ENCODE measurements at regions not wholly inside any gene's neighbourhood (a gene's known extent, or its start where the extent isn't known, plus 50 kb on each side); places are given as distances from the start of the nearest gene placed in this dataset.

DNA sequence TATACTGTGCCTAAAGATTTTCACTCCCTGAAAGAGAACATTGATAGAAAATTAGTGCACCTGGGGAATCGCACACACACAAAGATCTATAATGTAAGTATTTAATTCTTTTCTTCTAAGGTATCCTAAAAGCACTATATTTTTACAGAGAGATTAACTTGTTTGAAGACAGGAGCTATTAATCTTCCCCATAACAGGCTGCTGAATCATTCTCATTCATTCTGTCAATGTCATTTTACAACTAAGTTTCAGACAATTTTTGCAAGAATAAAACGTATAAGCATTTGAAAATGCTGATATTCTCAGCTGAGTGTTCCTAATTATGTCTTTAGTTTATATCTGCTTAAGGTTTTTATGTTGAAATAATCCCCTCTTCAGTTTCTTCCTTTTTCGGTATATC is 776.7 kb downstream of the NXPH1 start:
- Mint-ChIP-seq H3K27me3 (ENCODE audit: insufficient read depth) (no peaks in the 10 kb centered on the region), H3K9me3 (no peaks in the 10 kb centered on the region), H3K4me1 (peaks cover 17% of the 10 kb centered on the region), H3K4me3 (no peak overlapping the region), H3K36me3 (ENCODE audit: low read depth) (no peaks in the 10 kb centered on the region), H3K27ac (no peak overlapping the region)
- WGBS, 2 experiments (ENCODE audit: insufficient coverage in 1 of 2, insufficient read length in 1 of 2) = 88% methylated on average over 2 of the region's 3 CpGs; no CpG with 5 or more reads in 1 of the 2 experiments
- DNase-seq = no peak
- Histone ChIP-seq H3K4me3 (ENCODE audit: low read length) (no peak overlapping the region), H3K4me1 (ENCODE audit: control insufficient read depth, insufficient read depth, low read length) (no peaks in the 10 kb centered on the region), H3K9me3 (ENCODE audit: control insufficient read depth, low read length) (no peaks in the 10 kb centered on the region), H3K27ac (ENCODE audit: low read depth, low read length) (no peak overlapping the region), H3K27me3 (ENCODE audit: control insufficient read depth, insufficient read depth, low read length, poor library complexity, severe bottlenecking) (no peaks in the 10 kb centered on the region), H3K36me3 (ENCODE audit: control insufficient read depth, insufficient read depth, low read length) (no peaks in the 10 kb centered on the region), H3K9ac (ENCODE audit: extremely low read depth, low read length, poor library complexity, severe bottlenecking) (no peak overlapping the region)
- TF ChIP-seq CTCF (conservative IDR thresholded peaks at IDR 0.05) = no peak

DNA sequence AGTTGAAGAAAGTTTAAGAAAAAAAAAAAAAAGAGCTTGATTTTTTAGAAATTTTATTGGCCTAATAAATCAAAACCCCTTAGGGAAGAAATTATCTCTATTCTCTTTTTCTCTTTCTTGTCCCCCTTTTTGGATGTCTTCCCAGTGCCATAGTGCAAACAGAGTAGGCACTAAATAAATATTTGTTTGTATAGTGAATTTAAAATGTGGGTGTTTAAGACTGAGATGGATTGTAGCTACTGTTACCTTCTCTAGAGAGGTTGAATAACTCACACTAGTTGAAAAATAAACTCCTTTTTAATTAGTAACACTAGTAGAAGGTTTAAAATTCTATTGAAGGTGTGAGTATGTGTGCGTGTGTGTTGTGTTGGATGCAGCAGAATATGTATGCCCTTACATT is 783.8 kb downstream of the NXPH1 start:
- no CpG with 5 or more reads among the region's 1 CpG for WGBS, 2 experiments (ENCODE audit: insufficient coverage in 1 of 2, insufficient read length in 1 of 2)
- H3K27me3 ChIP-seq (ENCODE audit: control insufficient read depth, insufficient read depth, low read length, poor library complexity, severe bottlenecking) = no peaks in the 10 kb centered on the region

GRCh38 chr7:9226500-9226899 is 793.1 kb downstream of the NXPH1 start:
- Histone ChIP-seq H3K27me3 (ENCODE audit: control insufficient read depth, insufficient read depth, low read length, poor library complexity, severe bottlenecking) (no peaks in the 10 kb centered on the region), H3K4me1 (ENCODE audit: control insufficient read depth, insufficient read depth, low read length) (no peaks in the 10 kb centered on the region), H3K9ac (ENCODE audit: extremely low read depth, low read length, poor library complexity, severe bottlenecking) (no peak overlapping the region), H3K36me3 (ENCODE audit: control insufficient read depth, insufficient read depth, low read length) (no peaks in the 10 kb centered on the region), H3K27ac (ENCODE audit: low read depth, low read length) (no peak overlapping the region), H3K4me3 (ENCODE audit: low read length) (no peak overlapping the region), H3K9me3 (ENCODE audit: control insufficient read depth, low read length) (no peaks in the 10 kb centered on the region)
- Mint-ChIP-seq H3K27ac (no peak overlapping the region), H3K27me3 (ENCODE audit: insufficient read depth) (no peaks in the 10 kb centered on the region), H3K4me3 (no peak overlapping the region), H3K4me1 (peaks cover under 1% of the 10 kb centered on the region), H3K9me3 (no peaks in the 10 kb centered on the region), H3K36me3 (ENCODE audit: low read depth) (no peaks in the 10 kb centered on the region)
- TF ChIP-seq CTCF (conservative IDR thresholded peaks at IDR 0.05) = no peak
- 93 to 100% methylated on average over 3 to 4 of the region's 4 CpGs for WGBS, 2 experiments (ENCODE audit: insufficient coverage in 1 of 2, insufficient read length in 1 of 2)
- no peak for DNase-seq

More for the DNA sequence above, 783.8 kb downstream of the NXPH1 start:
- Histone ChIP-seq H3K27ac (ENCODE audit: low read depth, low read length) (no peak overlapping the region), H3K9ac (ENCODE audit: extremely low read depth, low read length, poor library complexity, severe bottlenecking) (no peak overlapping the region), H3K9me3 (ENCODE audit: control insufficient read depth, low read length) (no peaks in the 10 kb centered on the region), H3K36me3 (ENCODE audit: control insufficient read depth, insufficient read depth, low read length) (no peaks in the 10 kb centered on the region), H3K4me3 (ENCODE audit: low read length) (no peak overlapping the region), H3K4me1 (ENCODE audit: control insufficient read depth, insufficient read depth, low read length) (no peaks in the 10 kb centered on the region)
- Mint-ChIP-seq H3K4me1 (no peaks in the 10 kb centered on the region), H3K27me3 (ENCODE audit: insufficient read depth) (no peaks in the 10 kb centered on the region), H3K36me3 (ENCODE audit: low read depth) (no peaks in the 10 kb centered on the region), H3K4me3 (no peak overlapping the region), H3K27ac (no peak overlapping the region), H3K9me3 (no peaks in the 10 kb centered on the region)
- no peak for TF ChIP-seq CTCF (conservative IDR thresholded peaks at IDR 0.05)
- no peak for DNase-seq
